HEK293 (cell line): ENCODE measurements at regions not wholly inside any gene's neighbourhood (a gene's known extent, or its start where the extent isn't known, plus 50 kb on each side); places are given as distances from the start of the nearest gene placed in this dataset.

Experiments
- CTCF ChIP-seq: fragments of 450-650 bp; formaldehyde crosslinking; IDR thresholded peaks from 2 replicates; pipeline ENCODE4 v1.5.1; 2016; ENCODE audit warnings: missing biosample characterization, missing genetic modification characterization
- PBX3 ChIP-seq: sonication (generic); formaldehyde crosslinking; IDR thresholded peaks from 2 replicates; pipeline ENCODE4 v1.8.1; 2022; ENCODE audit warnings: mild to moderate bottlenecking, moderate library complexity, missing genetic modification reagents
- ZNF274 ChIP-seq, 2 experiments: fragments of 200-500 bp in 1 of 2; fragments of 450-650 bp in 1 of 2; sonication (Bioruptor generic) in 1 of 2; formaldehyde crosslinking in 1 of 2; IDR thresholded peaks; 2 replicates each; pipeline versions ENCODE4 v1.5.1 to v1.6.1; 2014 to 2016; ENCODE audit warnings: borderline replicate concordance in 1 of 2, inconsistent platforms in 1 of 2, low read length in 1 of 2, missing biosample characterization in 1 of 2, missing genetic modification characterization in 1 of 2
- ZNF423 ChIP-seq: fragments of 450-650 bp; formaldehyde crosslinking; IDR thresholded peaks from 2 replicates; pipeline ENCODE4 v1.5.1; 2016; ENCODE audit warnings: missing biosample characterization, missing genetic modification characterization
- ZNF473 ChIP-seq: fragments of 450-650 bp; formaldehyde crosslinking; IDR thresholded peaks from 2 replicates; pipeline ENCODE4 v1.5.1; 2017; ENCODE audit warnings: missing biosample characterization, missing genetic modification characterization
- ZNF518A ChIP-seq: fragments of 450-650 bp; formaldehyde crosslinking; conservative IDR thresholded peaks from 2 replicates; pipeline ENCODE4 v1.5.1; 2016; ENCODE audit warnings: low read depth, missing biosample characterization, missing genetic modification characterization
- ZNF530 ChIP-seq: fragments of 450-650 bp; formaldehyde crosslinking; IDR thresholded peaks from 2 replicates; pipeline ENCODE4 v1.5.1; 2016; ENCODE audit warnings: low read depth, missing biosample characterization, missing genetic modification characterization
- ZNF830 ChIP-seq: fragments of 450-650 bp; IDR thresholded peaks from 2 replicates; pipeline ENCODE4 v1.5.0; 2018; ENCODE audit warnings: missing biosample characterization, missing genetic modification characterization, low read depth, mild to moderate bottlenecking, moderate library complexity

- TF ChIP-seq PBX3 (no peak), ZNF274 (IDR thresholded peaks at IDR 0.05; ENCODE audit: low read length) (no peak), ZNF274 (tag by site-specific recombination; IDR thresholded peaks at IDR 0.05; ENCODE audit: borderline replicate concordance) (no peak), ZNF473 (no peak), ZNF830 (tag by site-specific recombination) (no peak), ZNF530 (no peak), CTCF (tag by site-specific recombination) (no peak), ZNF423 (tag by site-specific recombination) (no peak), ZNF518A (no peak)
Measured at GRCh38 chr10:55104738-55105137, 303.7 kb upstream of the PCDH15 start.
